Activated naive CD8-positive, alpha-beta T cell treated with anti-CD3 and anti-CD28 coated beads, Interleukin-2, amount 50 U/mL, for 24 hours (primary cell): ENCODE measurements at regions not wholly inside any gene's neighbourhood (a gene's known extent, or its start where the extent isn't known, plus 50 kb on each side); places are given as distances from the start of the nearest gene placed in this dataset.
"Not testable (repeated sequence)": the region's sequence is repeated elsewhere in the genome, so short reads cannot be mapped to it uniquely, and the experiment has no call there.

Source experiments
- ATAC-seq: fragments of 150-1000 bp; cut with Tn5 transposase; one replicate; pipeline ENCODE4 v1.10.0; 2021
- DNase-seq: peaks from one replicate; pipeline ENCODE4 v3.0.0; 2021
- H3K27ac Mint-ChIP-seq: one replicate; pipeline ENCODE4 v1.8.0; 2021; ENCODE audit warnings: mild to moderate bottlenecking, mixed read lengths
- H3K27me3 Mint-ChIP-seq: one replicate; pipeline ENCODE4 v1.8.0; 2021; ENCODE audit warnings: mixed read lengths
- H3K36me3 Mint-ChIP-seq: one replicate; pipeline ENCODE4 v1.8.0; 2021; ENCODE audit warnings: low read depth, mixed read lengths
- H3K4me1 Mint-ChIP-seq: one replicate; pipeline ENCODE4 v1.8.0; 2021; ENCODE audit warnings: mixed read lengths
- H3K4me3 Mint-ChIP-seq: one replicate; pipeline ENCODE4 v1.8.0; 2021; ENCODE audit warnings: mild to moderate bottlenecking, moderate library complexity, mixed read lengths
- H3K9me3 Mint-ChIP-seq: one replicate; pipeline ENCODE4 v1.8.0; 2021; ENCODE audit warnings: mixed read lengths

DNA sequence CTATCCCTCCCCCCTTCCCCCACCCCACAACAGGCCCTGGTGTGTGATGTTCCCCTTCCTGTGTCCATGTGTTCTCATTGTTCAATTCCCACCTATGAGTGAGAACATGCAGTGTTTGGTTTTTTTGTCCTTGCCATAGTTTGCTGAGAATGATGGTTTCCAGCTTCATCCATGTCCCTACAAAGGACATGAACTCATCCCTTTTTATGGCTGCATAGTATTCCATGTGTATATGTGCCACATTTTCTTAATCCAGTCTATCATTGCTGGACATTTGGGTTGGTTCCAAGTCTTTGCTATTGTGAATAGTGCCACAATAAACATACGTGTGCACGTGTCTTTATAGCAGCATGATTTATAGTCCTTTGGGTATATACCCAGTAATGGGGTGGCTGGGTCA lies 52.3 kb upstream of the MAN1A2 start:
- not testable (repeated sequence) for H3K27me3 Mint-ChIP-seq, H3K27ac Mint-ChIP-seq, H3K36me3 Mint-ChIP-seq, H3K4me3 Mint-ChIP-seq, ATAC-seq, H3K4me1 Mint-ChIP-seq, DNase-seq, H3K9me3 Mint-ChIP-seq

DNA sequence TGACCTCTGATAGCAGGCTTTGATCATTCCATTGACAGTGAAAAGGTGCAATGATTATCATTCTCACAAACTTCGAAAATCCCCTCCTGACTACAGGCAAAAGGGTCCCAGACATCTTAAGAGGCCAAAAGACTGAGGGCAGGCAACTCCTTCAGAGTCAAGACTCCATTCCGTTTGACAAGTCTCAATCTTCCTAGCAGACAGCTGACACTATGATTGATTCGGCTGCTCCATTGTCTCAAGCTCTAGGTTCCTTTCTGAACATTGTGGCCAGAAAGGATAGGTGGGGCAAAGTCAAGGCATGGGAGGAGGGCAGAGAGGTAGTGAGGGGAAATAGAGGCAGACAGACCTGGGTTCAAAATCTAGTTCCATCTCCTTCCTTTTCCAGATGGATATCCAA lies 53.7 kb upstream of the MAN1A2 start:
- ATAC-seq (no peak), DNase-seq (no peak)
- no peaks in the 10 kb centered on the region for H3K4me1 Mint-ChIP-seq
- no peak overlapping the region for H3K27ac Mint-ChIP-seq
- H3K36me3 Mint-ChIP-seq: no peaks in the 10 kb centered on the region
- H3K27me3 Mint-ChIP-seq: peaks cover 2% of the 10 kb centered on the region
- H3K4me3 Mint-ChIP-seq: no peak overlapping the region
- H3K9me3 Mint-ChIP-seq: no peaks in the 10 kb centered on the region

GRCh38 chr1:117312453-117313138 lies 54.7 kb upstream of the MAN1A2 start:
- H3K4me3 Mint-ChIP-seq: no peak overlapping the region
- H3K9me3 Mint-ChIP-seq: no peaks in the 10 kb centered on the region
- DNase-seq (no peak), ATAC-seq (peak; percentile 24)
- H3K36me3 Mint-ChIP-seq: no peaks in the 10 kb centered on the region
- H3K4me1 Mint-ChIP-seq: no peaks in the 10 kb centered on the region
- H3K27me3 Mint-ChIP-seq: peaks cover 2% of the 10 kb centered on the region
- H3K27ac Mint-ChIP-seq: no peak overlapping the region

GRCh38 chr1:117308311-117308916 lies 58.8 kb upstream of the MAN1A2 start:
- no peaks in the 10 kb centered on the region for H3K36me3 Mint-ChIP-seq
- no peaks in the 10 kb centered on the region for H3K9me3 Mint-ChIP-seq
- no peak overlapping the region for H3K27ac Mint-ChIP-seq
- no peak for DNase-seq
- no peak for ATAC-seq
- H3K4me1 Mint-ChIP-seq: no peaks in the 10 kb centered on the region
- H3K4me3 Mint-ChIP-seq: no peak overlapping the region
- H3K27me3 Mint-ChIP-seq: no peaks in the 10 kb centered on the region

DNA sequence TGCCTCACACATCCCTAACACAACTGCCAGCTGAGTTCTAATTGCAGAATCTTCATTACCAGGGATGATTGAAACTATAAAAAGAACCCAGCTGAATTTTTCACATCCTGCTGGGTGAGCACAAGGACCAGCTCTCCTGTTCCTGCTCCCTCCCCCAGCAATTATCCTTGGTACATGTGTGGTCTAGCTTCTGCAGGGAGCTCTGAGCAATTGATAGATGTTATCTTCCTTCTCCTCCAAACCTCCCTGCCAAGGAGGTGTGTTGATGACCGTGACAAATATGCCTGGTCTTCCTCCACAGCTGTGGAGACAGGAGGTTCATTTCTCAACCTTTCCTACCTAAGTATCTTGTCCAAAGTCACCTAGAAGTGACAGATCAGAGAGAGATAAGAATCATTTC lies 65.3 kb upstream of the MAN1A2 start:
- Mint-ChIP-seq H3K27ac (no peak overlapping the region), H3K9me3 (no peaks in the 10 kb centered on the region), H3K4me1 (no peaks in the 10 kb centered on the region), H3K36me3 (no peaks in the 10 kb centered on the region), H3K4me3 (no peak overlapping the region), H3K27me3 (no peaks in the 10 kb centered on the region)
- ATAC-seq: no peak
- no peak for DNase-seq

- H3K9me3 Mint-ChIP-seq, H3K36me3 Mint-ChIP-seq, H3K4me3 Mint-ChIP-seq, H3K27me3 Mint-ChIP-seq, H3K27ac Mint-ChIP-seq, ATAC-seq, H3K4me1 Mint-ChIP-seq, DNase-seq: not testable (repeated sequence)
These were observed 67.1 kb upstream of the MAN1A2 start for GRCh38 chr1:117300183-117300582.

DNA sequence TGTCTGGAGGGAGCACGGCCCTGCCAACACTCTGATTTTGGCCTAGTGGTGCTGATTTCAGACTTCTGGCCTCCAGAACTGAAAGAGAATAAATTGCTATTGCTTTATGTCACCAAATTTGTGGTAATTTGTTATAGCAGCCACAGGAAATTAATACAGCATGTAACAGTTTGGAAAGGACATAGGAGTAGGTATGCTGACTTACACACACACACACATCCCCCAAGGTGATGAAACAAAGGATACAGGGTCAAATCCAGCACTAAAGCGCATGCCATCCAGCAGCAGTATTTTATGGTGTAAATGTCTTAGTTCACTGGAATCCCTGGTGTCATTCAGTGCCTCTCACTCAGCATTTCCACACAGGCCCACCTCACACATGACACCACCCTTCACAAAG lies 72.2 kb upstream of the MAN1A2 start:
- no peaks in the 10 kb centered on the region for H3K27me3 Mint-ChIP-seq
- H3K36me3 Mint-ChIP-seq: no peaks in the 10 kb centered on the region
- DNase-seq (no peak), ATAC-seq (no peak)
- no peak overlapping the region for H3K27ac Mint-ChIP-seq
- H3K4me3 Mint-ChIP-seq: no peak overlapping the region
- H3K4me1 Mint-ChIP-seq: no peaks in the 10 kb centered on the region
- no peaks in the 10 kb centered on the region for H3K9me3 Mint-ChIP-seq

GRCh38 chr1:117290890-117291289 lies 76.4 kb upstream of the MAN1A2 start:
- Mint-ChIP-seq H3K27ac (no peak overlapping the region), H3K4me3 (no peak overlapping the region), H3K27me3 (no peaks in the 10 kb centered on the region), H3K36me3 (no peaks in the 10 kb centered on the region), H3K4me1 (no peaks in the 10 kb centered on the region), H3K9me3 (no peaks in the 10 kb centered on the region)
- DNase-seq (no peak), ATAC-seq (no peak)

DNA sequence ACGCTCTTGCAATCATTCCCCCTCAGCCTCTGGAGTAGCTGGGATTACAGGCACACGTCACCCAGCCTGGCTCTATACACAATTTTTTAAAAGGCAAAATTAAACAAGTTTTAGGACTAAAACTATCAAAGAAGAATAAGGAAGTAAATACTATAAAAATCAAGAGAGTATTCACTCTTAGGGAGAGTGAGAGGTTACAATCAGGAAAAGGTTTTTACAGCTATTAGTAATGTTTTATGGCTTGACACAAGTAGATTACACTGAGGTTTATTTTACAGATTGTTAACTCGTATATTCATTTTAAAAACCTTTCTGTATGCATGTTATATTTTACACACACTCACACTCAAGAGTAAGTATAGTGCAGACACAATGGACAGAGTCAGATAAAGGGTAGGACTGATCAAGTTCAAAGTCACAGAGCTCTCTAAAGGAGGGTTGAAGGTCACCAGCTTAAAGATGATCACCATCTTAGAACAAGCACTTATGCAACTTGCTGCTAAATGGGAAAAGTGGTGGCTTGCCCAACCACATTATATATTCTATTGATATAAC lies 77.9 kb upstream of the MAN1A2 start:
- Mint-ChIP-seq H3K9me3 (no peaks in the 10 kb centered on the region), H3K27me3 (no peaks in the 10 kb centered on the region), H3K36me3 (no peaks in the 10 kb centered on the region), H3K4me1 (no peaks in the 10 kb centered on the region), H3K27ac (no peak overlapping the region), H3K4me3 (no peak overlapping the region)
- DNase-seq (no peak), ATAC-seq (no peak)

DNA sequence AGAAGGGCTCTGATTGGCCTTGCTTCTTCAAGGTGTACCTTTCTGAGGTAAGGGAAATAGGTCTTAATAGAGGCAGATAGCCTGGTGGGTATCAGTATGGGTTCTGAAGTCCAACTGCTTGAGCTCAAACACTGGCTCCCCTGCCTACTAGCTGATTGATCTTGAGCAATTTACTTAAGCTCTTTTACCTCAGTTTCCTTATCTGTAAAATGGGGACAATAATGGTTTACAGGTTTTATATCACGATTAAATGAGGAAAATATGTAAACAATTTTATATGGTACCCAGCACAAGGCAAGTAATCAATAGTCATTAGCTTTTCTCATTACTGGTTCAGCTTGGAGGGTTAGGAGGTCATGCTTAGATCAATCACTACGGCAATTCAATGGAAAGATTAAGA lies 75.8 kb upstream of the VTCN1 start:
- Mint-ChIP-seq H3K4me1 (no peaks in the 10 kb centered on the region), H3K9me3 (no peaks in the 10 kb centered on the region), H3K36me3 (no peaks in the 10 kb centered on the region), H3K27ac (no peak overlapping the region), H3K4me3 (no peak overlapping the region), H3K27me3 (no peaks in the 10 kb centered on the region)
- ATAC-seq: no peak
- no peak for DNase-seq

DNA sequence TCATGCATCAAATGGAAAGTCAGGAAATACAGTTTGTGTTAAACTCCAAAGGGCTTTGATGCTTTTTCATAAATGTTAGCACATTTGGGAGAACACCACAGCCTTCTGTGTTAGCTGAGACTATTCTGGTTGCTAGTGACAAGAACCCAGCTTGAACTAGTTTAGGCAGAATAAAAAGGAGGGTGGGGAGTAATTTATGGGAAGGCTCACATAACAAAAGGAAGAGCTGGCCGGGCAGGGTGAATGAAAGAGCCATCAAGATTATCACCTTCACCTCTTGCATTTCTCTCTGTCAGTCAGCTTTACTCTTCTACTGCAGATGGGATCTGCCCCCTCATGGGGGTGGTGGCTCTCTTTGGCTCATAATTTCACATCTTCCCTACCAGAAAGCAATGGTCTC lies 75.4 kb upstream of the VTCN1 start:
- no peak overlapping the region for H3K4me3 Mint-ChIP-seq
- no peaks in the 10 kb centered on the region for H3K36me3 Mint-ChIP-seq
- H3K4me1 Mint-ChIP-seq: no peaks in the 10 kb centered on the region

GRCh38 chr1:117284399-117285215 lies 73.9 kb upstream of the VTCN1 start:
- Mint-ChIP-seq H3K9me3 (no peaks in the 10 kb centered on the region), H3K27ac (no peak overlapping the region), H3K27me3 (no peaks in the 10 kb centered on the region), H3K36me3 (no peaks in the 10 kb centered on the region), H3K4me1 (no peaks in the 10 kb centered on the region), H3K4me3 (no peak overlapping the region)
- DNase-seq (no peak), ATAC-seq (no peak)

More for the DNA sequence above, 75.4 kb upstream of the VTCN1 start:
- ATAC-seq: no peak
- H3K27ac Mint-ChIP-seq: no peak overlapping the region
- no peaks in the 10 kb centered on the region for H3K27me3 Mint-ChIP-seq
- no peak for DNase-seq
- H3K9me3 Mint-ChIP-seq: no peaks in the 10 kb centered on the region

- ATAC-seq (no peak), DNase-seq (no peak)
- peaks cover 3% of the 10 kb centered on the region for H3K9me3 Mint-ChIP-seq
- H3K4me3 Mint-ChIP-seq: no peak overlapping the region
- H3K4me1 Mint-ChIP-seq: no peaks in the 10 kb centered on the region
- H3K27ac Mint-ChIP-seq: no peak overlapping the region
- H3K27me3 Mint-ChIP-seq: peaks cover 1% of the 10 kb centered on the region
- no peaks in the 10 kb centered on the region for H3K36me3 Mint-ChIP-seq
These were observed 67.8 kb upstream of the VTCN1 start for GRCh38 chr1:117278531-117278930.

- no peak overlapping the region for H3K4me3 Mint-ChIP-seq
- H3K27ac Mint-ChIP-seq: no peak overlapping the region
- H3K4me1 Mint-ChIP-seq: no peaks in the 10 kb centered on the region
- ATAC-seq (no peak), DNase-seq (no peak)
- peaks cover 2% of the 10 kb centered on the region for H3K27me3 Mint-ChIP-seq
- peaks cover 8% of the 10 kb centered on the region for H3K9me3 Mint-ChIP-seq
- H3K36me3 Mint-ChIP-seq: no peaks in the 10 kb centered on the region
These were observed 64.3 kb upstream of the VTCN1 start for GRCh38 chr1:117275055-117275454.

- H3K27ac Mint-ChIP-seq: no peak overlapping the region
- H3K36me3 Mint-ChIP-seq: no peaks in the 10 kb centered on the region
- H3K4me3 Mint-ChIP-seq: no peak overlapping the region
- DNase-seq: no peak
- H3K9me3 Mint-ChIP-seq: peaks cover 8% of the 10 kb centered on the region
- H3K4me1 Mint-ChIP-seq: no peaks in the 10 kb centered on the region
- peaks cover 2% of the 10 kb centered on the region for H3K27me3 Mint-ChIP-seq
- ATAC-seq: no peak
These were observed 61.2 kb upstream of the VTCN1 start for GRCh38 chr1:117271959-117272358.
